Superior temporal gyrus (tissue), 1 donor: ENCODE measurements at regions not wholly inside any gene's neighbourhood (a gene's known extent, or its start where the extent isn't known, plus 50 kb on each side); places are given as distances from the start of the nearest gene placed in this dataset.
A peak's percentile ranks its signal among the peaks of the same experiment; 100 is the strongest.

Source experiments
- DNase-seq: peaks from one replicate; pipeline ENCODE4 v3.0.0-alpha.2; 2016; ENCODE audit errors: extremely low spot score

DNA sequence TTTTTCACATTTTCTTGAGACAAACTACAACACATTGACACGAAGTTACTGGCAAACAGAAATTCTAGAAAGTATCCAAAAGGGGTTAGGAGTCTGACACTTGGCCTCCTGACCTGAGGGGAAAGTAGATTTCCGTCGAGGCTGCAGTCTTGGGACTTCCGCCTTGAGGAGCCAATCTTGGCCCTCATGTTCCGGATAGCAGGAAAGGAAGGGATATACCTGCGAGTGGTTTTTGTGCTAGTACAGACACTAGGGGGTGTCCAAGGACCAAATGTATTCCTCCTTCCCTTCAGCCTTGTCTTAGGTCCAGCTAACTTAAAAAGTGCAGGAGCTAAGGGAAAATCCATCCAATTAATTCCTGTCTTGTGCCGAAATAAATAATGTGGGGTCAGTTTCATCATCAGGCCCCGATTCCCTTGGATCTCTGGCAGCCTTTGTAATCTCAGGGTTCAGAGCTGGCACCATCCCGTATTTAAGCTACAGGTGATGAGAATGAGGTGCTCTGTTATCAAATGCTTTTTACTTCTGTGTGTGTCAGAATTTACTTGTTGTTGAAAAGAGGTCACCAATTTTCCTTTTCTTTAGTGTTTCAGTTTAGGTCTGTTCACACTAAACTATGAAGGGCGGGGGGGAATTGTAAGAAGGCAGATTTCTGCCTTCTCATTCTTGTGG is 330.2 kb upstream of the FANCL start:
- DNase-seq = peak; percentile 76

DNA sequence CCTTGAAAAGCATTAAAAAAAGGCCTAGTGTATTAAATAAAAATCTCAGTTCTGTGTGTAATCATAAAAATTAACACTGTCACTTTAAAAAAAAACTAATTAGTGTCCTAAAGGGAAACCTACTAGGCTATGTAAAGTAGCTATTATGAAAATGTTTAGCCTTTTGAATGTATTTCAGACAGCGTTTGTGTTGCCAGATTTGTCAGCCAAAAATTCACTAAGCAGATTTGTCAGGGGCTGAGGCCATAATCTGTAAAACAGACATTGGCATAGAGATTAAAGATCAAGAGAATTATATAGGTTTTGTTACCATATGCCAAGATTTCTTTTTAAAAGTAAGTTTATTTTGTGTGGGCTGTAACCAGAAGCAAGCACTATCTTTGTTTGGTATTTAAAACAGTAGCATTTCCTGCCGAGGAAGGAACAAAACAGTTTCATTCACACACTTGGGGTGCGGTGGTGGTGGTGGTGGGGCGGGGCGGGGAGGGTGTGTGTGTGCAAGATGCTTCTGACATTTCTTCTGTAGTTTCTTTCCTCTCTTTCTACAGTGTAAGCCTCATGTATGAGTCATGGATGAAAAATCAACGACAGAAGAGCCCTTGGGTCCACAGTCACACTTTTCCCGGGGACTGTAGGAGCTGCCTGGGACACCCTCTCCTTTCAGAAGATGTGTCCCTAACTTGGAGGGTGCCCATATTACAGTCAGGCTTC is 328.5 kb upstream of the FANCL start:
- DNase-seq = no peak

DNA sequence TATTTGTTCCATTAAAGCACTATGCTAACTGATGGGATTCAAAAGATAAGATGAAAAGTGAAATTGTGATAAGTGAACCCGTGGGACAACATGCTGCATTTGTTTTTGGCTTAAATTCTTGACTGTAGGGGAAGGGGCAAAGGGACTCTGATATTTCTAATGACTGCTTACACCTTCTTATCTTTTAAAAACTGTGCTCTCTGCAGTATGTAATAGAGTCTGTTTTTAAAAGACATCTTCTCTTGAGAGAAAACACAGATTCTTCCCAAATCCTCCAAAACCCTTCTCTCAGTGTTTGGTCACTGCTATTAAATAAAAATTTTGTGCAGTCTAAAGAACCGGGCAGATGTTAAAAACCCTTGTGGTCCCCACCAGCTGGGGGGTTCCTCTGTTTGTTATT is 327.8 kb upstream of the FANCL start:
- DNase-seq = no peak

DNA sequence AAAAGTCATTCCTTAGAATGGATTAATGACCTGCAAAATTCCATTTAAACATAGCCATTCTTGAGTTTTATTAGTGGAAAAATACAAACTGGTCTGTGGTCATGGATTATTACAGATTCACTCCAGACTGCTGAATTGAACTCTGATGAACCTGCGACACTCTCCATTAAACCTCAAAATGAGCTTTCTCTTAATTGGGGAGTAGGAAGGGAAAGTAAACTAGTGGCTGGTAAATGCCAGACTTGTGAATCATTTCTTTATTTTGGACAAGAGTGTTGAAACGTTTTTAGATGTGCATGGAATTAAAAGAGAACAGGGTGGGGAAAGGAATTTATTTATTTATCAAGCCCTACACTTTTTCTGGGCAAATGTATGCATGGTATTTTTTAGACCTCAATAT is 321.2 kb upstream of the FANCL start:
- DNase-seq = no peak

DNA sequence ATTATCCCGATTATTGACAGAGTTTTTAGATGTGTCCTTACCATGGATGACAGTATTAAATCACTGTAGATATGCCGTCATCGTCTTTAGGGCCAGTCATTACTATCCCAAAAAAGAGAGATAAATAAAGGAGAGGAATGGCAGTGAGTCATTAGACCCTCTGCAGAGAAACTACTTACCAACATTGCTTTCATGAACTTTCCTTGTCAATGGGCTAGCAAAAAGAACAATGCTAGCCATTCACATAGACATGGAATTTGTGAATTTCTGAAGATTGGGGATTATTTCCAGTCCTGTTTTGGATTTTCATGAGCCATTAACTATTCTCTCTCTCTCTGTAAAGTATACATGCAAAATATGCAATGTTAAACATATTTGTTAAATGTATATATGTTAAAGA is 319.4 kb upstream of the FANCL start:
- no peak for DNase-seq

DNA sequence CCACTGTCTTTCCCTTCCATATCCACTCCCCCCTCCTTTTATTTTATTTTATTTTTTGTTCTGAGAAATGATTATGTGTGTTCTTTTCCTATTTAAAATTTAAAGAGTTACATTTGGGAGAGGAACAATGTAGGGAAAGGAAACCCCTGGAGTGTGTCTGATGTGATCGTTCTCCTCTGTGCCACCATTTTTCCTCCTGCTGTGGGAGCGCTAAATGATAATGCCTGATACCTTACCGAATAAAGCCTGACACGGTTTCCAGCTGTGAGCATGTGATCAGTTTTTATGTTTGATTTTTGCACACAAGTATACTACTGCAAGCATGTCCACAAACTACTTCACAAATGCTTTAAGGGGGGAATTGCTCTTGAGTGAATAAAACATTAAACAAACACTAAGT is 317.8 kb upstream of the FANCL start:
- no peak for DNase-seq

DNA sequence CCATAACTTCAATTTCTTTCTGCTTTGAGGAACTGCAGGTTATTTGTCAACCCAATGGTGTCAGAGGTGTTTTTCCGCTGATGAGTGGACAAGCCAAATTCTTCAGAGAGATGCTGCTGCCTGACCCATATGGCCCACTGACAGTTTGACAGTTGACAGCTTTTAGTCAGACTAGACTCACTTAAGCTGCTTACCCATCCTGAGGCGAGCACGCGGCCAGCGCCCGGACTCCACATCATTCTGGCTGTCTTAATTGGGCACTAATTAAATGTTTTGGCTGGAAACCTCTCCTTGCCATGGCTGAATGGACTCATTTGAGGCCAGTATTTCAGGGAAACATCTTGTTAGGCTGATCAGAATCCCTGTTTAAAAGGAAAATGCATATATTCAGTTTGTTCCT is 316.1 kb upstream of the FANCL start:
- DNase-seq = no peak

DNA sequence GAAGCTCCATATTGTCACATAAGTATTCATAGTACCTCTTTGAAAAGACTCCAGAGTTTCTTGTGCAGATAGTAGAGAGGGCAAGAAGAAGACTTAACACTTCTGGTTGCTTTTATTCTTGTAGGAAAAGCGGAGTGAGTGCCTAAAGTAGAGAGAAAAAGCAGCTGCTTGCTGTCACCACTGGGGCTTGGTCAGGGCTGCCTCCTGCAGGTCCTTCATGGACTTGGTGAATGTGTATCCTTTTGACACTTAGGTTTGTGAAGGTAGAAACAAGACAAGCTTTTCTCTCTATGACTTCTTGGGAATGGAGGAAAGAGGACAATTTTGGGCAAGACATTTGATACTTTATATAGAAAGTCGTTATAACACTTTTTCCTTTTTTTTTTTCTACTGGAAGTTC is 312.8 kb upstream of the FANCL start:
- no peak for DNase-seq

DNA sequence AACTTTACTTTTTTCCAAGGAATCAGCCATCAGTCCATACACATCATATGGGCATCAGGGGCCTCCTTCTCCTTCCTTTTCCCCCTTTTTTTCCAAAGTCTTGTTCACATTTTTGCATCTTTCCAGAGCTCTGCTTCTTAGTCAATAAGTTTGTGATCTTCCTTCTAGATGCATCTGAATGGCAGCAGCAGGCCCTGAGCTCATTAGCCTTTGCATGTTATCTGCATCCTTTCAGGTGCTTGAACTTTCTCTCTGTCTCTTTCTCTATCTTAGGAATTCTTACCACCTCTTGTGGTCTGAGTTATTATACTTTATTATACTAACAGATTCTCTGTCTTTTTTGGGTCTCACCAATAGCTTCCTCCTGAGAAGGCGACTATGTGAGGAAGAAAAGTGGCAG is 312.4 kb upstream of the FANCL start:
- DNase-seq = no peak

DNA sequence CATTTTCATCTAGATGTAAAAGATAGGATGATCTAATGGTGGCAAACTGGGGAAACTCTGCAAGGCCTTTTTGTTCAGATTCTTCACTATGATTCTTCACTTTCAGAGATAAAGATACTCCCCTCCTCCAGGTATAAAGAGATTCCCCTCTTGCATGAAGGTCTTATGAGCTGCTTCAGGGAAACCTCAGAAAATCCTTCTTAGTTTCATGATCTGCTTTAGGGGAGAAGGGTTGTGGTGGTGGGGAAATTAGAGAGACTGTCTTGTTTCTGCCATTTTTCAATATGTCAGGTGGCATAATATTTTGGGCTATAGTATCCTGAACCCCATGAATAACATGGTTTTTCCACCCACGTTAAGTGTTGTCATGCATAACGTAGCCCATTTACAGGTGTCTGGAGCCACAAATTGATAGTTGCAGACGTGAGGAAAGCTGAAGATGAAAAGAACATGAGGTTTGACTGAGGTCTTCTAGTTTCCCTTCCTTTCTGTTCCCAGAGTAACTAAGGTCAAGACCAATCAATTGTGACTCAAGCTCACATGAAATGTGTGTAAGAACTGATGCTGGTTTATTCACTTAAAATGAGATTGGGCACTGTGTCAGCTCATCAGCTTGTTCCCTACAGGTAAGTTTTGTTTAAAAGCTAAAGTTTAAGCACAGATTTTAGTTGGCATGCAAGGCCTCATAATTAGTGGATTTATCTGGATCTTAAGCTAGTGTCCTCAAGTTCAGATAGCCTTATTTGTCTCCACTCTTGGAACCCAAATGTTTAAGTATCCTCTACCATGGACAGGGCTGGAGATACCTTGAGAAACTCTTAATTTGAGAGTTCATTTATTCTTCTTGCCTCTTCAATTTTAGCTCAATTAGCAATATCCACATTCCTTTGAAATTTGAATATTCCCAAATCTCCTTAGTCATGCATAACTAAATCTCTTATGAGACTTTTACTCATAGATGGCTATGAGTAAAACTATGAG is 304.5 kb upstream of the FANCL start:
- no peak for DNase-seq

DNA sequence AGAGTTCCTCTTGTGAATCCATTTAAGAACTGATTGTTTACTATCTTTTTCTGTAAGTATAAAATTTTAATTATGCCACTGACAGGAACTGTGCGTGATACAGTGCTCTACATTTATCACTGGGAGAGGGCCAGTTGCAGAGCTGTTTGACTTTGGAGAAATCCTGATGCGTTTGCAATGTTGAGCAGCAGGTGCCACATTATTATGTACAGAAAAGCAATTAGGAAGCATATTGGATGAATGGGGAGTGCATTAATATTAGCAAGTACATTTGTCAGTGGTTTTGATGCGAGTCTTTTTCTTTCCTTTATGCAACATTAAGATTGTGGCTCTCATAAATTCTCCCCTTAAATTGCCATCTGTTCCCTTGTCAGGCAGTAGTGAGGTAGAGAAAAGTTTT is 302.3 kb upstream of the FANCL start:
- no peak for DNase-seq

DNA sequence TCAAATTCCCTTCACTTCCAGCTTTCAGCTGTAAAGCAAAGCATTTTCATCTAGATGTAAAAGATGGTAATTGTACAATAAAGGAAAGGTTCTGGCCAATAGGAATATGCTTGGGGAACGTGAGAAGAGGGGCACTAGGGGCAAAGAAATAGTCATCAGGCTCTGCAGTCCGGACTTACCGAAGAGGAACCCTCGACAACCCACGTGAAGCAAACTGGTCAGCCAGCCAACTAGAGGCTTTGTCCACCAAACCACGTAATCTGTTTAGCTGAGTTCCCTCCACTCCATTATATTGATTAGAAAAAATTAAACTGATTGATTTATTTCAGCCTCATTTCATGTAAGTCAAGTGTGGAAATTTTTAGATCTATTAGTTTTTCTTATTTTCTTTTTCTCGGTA is 300.4 kb upstream of the FANCL start:
- DNase-seq = no peak

DNA sequence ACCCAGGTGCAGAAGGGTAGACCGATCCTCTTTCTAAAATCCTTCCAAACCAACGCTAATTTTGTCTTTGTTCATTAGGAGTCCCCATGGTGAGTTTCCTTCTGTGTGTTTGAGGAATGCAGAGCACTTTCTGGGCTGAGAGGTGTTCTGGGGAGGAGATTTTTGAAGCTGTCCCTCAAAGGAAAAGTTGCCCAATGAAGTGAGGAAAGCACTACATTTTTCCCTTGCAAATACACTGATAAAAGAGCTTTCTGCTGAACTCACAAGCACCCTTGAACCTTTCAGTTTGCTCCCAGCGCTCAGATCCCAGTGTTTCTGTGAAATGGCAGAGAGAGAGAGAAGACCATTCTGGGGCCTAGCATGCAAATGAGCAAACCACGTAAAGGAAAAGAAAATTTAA is 299.6 kb upstream of the FANCL start:
- peak; percentile 71 for DNase-seq

DNA sequence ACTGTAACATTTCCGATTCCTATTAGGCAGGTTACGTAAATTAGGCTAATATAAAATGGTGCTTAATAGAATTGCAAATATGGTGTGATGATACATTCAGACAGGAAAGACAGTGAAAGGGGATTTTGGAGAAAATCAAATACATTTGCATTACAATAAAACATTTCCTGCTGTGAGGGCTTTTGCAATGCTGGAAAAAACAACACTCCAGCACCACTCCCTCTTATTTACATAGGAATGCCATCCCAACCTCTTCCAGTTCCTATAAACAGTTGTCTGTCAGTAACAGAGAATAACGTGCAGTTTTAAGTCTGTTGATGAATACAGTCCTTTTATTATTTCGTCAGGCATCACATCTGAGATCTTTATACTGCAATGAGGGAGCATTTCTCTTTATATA is 298.8 kb upstream of the FANCL start:
- peak; percentile 72 for DNase-seq

DNA sequence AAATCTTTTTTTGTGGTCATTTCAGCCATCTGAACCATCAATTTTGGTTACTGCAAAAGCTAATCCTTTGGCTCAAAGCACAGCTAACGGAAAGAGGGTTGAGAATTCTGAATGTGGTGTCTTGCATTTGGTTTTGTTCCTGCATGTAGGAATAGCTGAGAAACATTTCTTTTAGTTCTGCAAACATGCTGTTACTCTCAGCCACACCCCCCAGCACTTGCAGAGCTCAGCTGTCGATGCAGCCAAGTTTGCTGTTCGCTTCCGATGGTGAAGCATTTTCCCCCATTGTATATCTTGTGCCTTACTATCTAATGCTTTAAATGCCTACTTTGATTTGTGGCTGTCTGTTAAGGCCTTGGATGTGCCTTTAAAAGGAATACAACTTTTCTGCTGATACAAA is 294.9 kb upstream of the FANCL start:
- DNase-seq = no peak

DNA sequence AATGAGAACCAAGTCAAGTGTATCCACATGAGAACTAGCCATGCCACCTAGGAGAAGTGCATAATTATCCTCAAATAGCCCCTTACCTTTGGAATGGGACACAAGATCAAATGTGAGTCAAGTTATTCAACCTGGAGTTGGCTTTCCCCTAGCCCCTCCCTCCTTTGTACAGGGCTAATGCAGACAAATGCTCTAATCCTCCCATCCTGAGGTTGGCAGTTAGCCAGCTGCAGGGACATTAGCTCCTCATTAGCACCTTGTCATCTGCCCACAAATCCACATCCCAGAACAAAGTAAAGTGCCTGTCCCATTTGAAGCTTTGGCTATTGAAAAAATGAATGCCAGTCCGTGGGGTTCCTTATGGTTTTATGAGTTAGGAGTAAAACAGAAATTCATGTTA is 294.1 kb upstream of the FANCL start:
- DNase-seq = no peak

DNA sequence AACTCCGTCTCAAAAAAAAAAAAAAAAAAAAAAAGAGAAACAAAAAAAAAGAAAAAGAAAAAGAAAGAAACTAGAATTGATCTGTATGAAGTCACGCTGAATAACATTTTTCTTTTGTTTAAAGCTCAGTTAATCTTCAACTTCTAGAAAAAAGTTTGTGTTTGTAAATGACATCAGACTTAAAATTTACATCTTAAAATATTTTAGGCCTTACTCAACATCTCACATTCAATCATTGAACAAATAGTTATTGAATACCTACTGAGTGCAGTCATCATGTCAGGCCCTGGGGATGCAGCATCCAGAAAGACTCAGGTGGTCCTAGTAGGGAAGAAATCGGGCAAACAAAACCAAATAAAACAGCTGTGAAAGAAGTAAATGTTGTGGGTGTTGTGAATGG is 292.3 kb upstream of the FANCL start:
- DNase-seq = no peak

DNA sequence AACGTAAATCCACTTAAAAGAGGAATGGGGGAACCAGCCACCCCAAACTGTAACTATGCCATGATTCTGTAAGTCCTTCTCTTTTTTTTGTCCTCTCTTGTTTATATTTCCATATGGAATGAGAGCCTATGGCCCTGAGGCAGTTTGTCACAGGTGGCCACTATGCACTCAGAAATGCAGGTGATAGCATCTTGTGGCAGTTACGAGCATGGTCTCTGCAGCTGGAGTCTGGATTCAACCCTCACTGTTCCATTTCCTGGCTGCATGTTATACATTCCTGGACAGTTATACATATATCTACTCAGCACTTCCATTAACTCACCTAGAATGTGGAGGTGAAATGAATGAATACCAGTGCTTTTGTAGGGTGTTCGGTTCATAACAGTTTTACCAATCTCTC is 291.5 kb upstream of the FANCL start:
- DNase-seq = no peak

DNA sequence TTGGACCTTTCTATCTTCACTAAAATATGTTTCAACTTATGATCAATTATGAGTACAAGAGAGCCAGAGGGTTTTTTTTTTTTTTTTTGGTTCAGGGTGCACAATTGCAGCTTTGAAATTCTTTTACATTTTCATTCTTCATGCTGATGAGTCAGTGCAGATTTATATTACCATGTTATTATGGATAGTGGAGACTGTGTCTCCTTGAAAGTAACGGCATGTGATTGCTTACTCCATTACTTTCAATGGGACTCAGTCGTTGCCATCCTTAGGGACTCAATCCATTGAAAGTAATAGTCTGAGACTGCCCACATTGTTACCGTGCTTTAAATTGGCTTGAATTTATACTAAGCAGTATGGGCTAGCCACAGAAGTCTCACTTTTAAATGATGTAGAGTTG is 286.5 kb upstream of the FANCL start:
- no peak for DNase-seq

DNA sequence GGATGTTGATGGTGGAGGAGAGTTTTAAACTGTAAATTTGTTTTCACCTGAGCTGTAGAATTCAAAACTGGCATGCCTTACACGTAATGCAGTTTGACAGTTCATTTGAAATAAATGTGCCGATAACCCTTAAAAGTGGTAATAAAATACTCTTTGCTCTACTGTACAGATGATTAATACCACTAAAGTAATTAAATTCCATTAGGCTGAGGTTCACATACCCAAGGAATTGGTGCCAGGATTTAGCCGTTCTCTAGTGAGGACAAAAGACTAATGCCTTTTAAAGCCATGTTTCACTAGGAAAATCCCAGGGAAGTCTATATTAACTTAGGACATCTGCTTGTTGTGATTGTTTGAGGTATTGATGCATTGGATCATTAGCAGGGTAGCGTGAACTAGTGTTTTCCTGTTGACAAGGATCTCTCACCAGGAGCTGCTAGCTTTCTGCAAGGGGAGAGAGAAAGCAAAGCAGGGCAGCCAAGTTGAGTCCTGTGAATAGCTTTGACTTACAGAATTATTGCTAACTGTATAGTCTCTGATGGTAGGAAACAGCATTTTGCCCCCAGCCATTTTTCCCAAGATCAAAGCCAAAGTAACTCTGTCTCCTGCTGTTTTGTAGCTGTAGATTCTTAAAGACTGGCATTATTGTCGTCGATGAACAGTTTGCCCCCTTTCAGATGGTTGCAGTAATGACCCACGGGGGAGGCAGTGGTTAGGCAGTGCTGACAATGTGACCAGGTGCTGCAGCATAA is 280.9 kb upstream of the FANCL start:
- no peak for DNase-seq

DNA sequence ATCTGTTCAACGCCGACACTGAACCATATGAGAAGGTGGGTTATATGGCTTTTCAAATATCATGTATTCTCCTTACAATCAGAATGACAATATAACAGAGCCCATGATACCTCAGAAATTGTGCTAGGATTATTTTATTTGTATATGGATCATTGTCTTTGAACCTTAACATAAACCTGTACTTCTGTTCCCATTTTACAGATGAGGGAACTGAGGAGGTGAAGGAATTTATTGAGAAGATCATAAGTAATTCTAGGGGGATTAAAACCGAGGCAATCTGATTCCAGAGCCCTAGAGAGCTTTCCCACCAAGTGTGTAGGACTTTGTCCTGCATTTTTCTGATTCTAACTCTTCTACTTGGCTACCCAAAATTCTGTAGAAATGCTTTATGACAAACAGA is 279.8 kb upstream of the FANCL start:
- DNase-seq = no peak

DNA sequence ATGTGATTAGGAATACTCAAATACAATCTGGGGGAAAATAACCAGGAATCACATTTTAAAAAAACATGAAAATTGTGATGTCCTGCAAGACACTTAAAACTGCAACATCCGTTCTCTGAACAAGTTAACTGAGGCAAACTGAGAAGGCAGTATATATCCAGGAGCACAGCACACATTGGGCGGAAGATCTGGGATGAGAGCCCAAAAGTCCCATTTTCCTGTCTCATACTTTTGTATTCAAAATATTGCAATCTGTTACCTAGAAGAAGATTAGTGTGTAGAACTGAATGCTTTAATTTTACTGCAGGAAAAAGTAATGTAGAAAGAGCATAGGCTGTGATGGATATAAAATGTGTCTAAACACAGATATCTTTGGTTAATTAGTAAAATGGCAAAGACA is 276.8 kb upstream of the FANCL start:
- DNase-seq = no peak
